ENCODE measurements at regions not wholly inside any gene's neighbourhood (a gene's known extent, or its start where the extent isn't known, plus 50 kb on each side); places are given as distances from the start of the nearest gene placed in this dataset.
"Not testable (repeated sequence)": the region's sequence is repeated elsewhere in the genome, so short reads cannot be mapped to it uniquely, and the experiment has no call there.

DNA sequence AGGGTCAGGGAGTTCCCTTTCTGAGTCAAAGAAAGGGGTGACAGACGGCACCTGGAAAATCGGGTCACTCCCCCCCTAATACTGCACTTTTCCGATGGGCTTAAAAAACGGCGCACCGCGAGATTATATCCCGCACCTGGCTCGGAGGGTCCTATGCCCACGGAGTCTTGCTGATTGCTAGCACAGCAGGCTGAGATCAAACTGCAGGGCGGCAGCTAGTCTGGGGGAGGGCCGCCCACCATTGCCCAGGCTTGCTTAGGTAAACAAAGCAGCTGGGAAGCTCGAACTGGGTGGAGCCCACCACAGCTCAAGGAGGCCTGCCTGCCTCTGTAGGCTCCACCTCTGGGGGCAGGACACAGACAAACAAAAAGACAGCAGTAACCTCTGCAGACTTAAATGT lies 240.5 kb downstream of the OR4A5 start:
- TF ChIP-seq CTCF (IDR thresholded peaks at IDR 0.05; ENCODE audit: low read depth, low read length, missing input control); RAD21 (IDR thresholded peaks at IDR 0.05): not testable (repeated sequence)
